SK-N-MC (cell line): ENCODE measurements at regions not wholly inside any gene's neighbourhood (a gene's known extent, or its start where the extent isn't known, plus 50 kb on each side); places are given as distances from the start of the nearest gene placed in this dataset.

ENCODE experiments used
- DNase-seq: peaks from one replicate; pipeline ENCODE4 v3.0.0-alpha.2; 2011; ENCODE audit warnings: low read depth, low spot score
- H3K27ac ChIP-seq: fragments of 200-600 bp; sonication (generic); 2 replicates; pipeline ENCODE4 v1.5.1; 2016; ENCODE audit warnings: mixed run types
- H3K36me3 ChIP-seq: fragments of 200-600 bp; sonication (generic); 2 replicates; pipeline ENCODE4 v1.6.1; 2017; ENCODE audit warnings: antibody characterized with exemption, low read length, mixed read lengths; ENCODE audit not compliant: insufficient read depth
- H3K4me3 ChIP-seq: fragments of 200-600 bp; sonication (generic); 2 replicates; pipeline ENCODE4 v1.5.1; 2016
- H3K9ac ChIP-seq: fragments of 200-600 bp; sonication (generic); 2 replicates; pipeline ENCODE4 v1.8.0; 2017; ENCODE audit warnings: mixed run types, mixed read lengths; ENCODE audit not compliant: insufficient read length
- H3K9me3 ChIP-seq: fragments of 200-600 bp; sonication (generic); 2 replicates; pipeline ENCODE4 v1.6.1; 2017; ENCODE audit warnings: low read depth, mild to moderate bottlenecking, antibody characterized with exemption, low read length, moderate library complexity, mixed read lengths
- EZH2 ChIP-seq: fragments of 200-600 bp; sonication (generic); IDR thresholded peaks from one replicate; pipeline ENCODE4 v1.6.1; 2017; ENCODE audit warnings: antibody characterized with exemption
- FOXP2 ChIP-seq: optimal IDR thresholded peaks from 2 replicates; pipeline ENCODE3; 2011; ENCODE audit warnings: mild to moderate bottlenecking, moderate library complexity; ENCODE audit not compliant: insufficient read depth; ENCODE audit errors: extremely low read length, control extremely low read depth
- POLR2AphosphoS5 ChIP-seq: IDR thresholded peaks from 2 replicates; pipeline ENCODE4 v1.6.1; 2012; ENCODE audit warnings: mild to moderate bottlenecking, low read depth, low read length, borderline replicate concordance

DNA sequence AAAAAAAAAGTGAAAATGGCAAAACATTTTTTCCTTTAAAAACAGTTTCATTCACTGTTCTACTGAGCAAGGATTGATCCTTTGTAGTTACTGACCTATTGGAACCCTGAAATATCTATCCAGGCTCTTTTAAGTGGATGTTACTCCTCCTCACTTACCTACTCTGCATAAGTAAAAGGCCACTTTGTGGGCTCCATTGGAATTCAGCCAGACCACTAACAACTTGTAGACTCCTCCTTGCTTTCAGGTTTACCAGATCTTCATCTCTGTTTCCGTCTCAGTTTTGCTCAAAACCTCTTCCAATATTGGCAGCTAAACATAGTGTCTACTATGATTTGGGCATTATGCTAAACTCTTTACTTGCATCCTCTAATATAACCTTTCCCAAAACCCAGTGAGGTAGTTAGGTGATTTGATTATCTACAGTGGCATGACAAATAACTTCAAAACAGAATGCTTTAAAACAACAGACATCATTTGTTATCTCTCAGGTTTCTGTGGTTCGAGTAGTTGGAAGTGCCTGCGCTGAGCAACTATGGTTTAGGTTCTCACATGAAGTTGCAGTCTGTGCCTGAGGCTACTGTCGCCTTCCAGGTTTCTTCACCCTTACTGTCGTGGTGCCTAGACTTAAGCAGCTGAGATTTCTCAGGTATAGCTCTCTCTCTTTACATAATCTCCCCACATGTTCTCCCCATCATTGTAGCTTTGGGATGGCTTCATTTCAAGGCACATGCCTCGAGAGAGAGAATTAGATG lies 698.2 kb downstream of the REEP3 start:
- Histone ChIP-seq H3K9me3 (no peaks in the 10 kb centered on the region), H3K27ac (no peak overlapping the region), H3K9ac (no peak overlapping the region), H3K4me3 (no peak overlapping the region), H3K36me3 (no peaks in the 10 kb centered on the region)
- DNase-seq = no peak
- no peak for TF ChIP-seq EZH2
- no peak for TF ChIP-seq FOXP2
- TF ChIP-seq POLR2AphosphoS5 = no peak

DNA sequence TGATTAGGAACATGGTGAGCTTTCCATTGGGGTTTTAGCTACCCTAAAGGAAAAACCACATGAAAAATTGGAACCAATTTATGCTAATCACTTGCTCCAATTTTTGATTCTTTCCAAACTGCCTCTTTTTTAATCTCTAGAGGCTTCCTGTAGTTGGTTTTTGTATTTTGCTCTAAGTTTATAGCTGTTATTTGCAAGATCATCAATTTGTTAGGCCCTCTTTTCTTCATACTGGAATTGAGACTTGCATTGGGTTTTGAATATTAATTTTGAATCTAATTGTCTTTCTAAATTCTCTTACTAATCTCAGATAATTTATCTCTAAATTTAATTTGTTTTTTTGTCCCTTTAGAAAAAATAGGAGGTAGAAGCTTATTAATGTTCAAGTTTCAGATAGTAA lies 713.3 kb downstream of the REEP3 start:
- Histone ChIP-seq H3K9me3 (no peaks in the 10 kb centered on the region), H3K9ac (no peak overlapping the region), H3K36me3 (no peaks in the 10 kb centered on the region), H3K4me3 (no peak overlapping the region), H3K27ac (no peak overlapping the region)
- no peak for TF ChIP-seq FOXP2
- TF ChIP-seq EZH2 = no peak
- no peak for TF ChIP-seq POLR2AphosphoS5
- DNase-seq = no peak

DNA sequence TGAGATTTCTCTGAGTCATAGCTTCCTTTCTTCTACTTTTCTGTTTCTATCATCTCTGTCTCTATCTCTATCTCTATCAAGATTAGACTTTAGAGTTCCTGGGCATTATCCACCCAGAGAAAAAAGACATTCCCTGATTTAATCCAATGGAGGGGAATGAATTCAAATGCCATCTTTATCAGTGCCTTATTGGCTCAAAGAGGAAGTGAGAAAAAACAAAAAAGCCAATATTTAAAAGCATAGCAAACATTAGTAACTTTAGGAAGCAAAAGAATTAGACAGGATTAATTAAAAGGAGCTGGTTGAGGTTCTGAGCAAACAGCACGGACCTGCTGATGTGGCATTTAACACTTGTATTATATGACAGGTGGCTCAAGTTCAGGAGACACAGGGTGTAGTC lies 736.5 kb downstream of the REEP3 start:
- TF ChIP-seq EZH2 = no peak
- TF ChIP-seq POLR2AphosphoS5 = no peak
- TF ChIP-seq FOXP2 = no peak

DNA sequence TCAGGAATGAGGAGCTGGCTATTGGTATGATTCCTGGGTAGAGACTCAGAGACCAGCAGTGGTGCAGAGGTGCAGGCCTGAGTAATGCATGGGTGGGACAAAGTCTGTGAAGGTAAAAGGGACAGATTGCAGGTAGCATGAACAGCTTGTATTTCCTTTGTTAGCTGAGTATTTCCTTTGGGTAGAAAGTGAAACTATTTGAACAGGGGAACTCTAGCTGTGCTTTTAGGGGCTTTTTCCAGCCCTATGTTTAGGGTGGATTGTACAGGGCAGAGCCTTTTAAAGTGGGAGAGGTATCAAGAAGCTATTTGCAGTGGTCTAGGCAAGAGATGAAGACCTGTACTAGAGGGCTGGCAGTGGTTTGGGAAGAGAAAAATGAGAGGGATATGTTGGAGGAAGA lies 739.9 kb downstream of the REEP3 start:
- H3K9me3 ChIP-seq = no peaks in the 10 kb centered on the region
- H3K9ac ChIP-seq = no peak overlapping the region
- no peak overlapping the region for H3K27ac ChIP-seq
- no peak overlapping the region for H3K4me3 ChIP-seq
- no peak for DNase-seq
- no peaks in the 10 kb centered on the region for H3K36me3 ChIP-seq
- TF ChIP-seq POLR2AphosphoS5 (no peak), EZH2 (no peak), FOXP2 (no peak)

More for the DNA sequence above, 736.5 kb downstream of the REEP3 start:
- no peak for DNase-seq
- Histone ChIP-seq H3K9ac (no peak overlapping the region), H3K27ac (no peak overlapping the region), H3K9me3 (no peaks in the 10 kb centered on the region), H3K4me3 (no peak overlapping the region), H3K36me3 (no peaks in the 10 kb centered on the region)

DNA sequence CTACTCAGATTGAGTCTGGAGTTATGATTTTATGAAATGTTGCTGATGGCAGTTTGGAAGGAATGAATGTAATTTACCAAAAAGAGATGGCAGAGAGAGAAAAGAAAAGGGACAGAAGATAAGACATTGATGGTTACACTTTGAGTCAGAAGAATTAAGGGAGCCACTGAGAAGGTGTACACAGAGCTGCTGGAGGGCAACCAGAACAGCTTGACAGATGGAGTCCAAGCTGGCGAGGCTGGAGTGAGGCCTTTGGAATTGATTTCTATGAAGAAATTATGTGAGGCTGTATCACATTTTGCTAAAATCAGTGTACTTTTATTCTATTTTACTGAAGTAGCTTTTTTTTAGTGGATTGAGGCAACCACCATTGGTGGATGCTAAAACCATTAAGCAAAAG lies 740.5 kb downstream of the REEP3 start:
- Histone ChIP-seq H3K9ac (no peak overlapping the region), H3K36me3 (no peaks in the 10 kb centered on the region), H3K9me3 (no peaks in the 10 kb centered on the region), H3K27ac (no peak overlapping the region), H3K4me3 (no peak overlapping the region)
- no peak for DNase-seq
- TF ChIP-seq FOXP2 (no peak), POLR2AphosphoS5 (no peak), EZH2 (no peak)

DNA sequence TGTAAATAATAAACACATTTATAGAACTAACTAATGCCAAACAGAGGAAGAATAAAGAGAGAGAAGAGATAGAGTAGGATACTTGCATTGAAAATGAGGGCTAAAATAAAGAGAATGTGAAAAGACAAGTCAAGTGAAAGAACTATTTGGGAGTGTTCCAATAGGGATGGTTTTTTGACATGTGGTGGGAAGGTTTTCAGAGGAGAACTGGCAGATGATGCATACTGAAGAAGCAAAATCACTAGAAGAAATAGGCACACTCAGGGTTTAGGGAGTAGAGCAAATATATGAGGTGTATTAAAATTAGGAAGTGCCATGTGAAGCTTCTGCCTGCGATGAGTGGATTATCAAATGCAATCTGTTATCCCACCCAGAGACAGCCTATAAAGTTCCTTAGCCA lies 744.8 kb downstream of the REEP3 start:
- Histone ChIP-seq H3K4me3 (no peak overlapping the region), H3K36me3 (no peaks in the 10 kb centered on the region), H3K9ac (no peak overlapping the region), H3K9me3 (no peaks in the 10 kb centered on the region), H3K27ac (no peak overlapping the region)
- DNase-seq = no peak
- TF ChIP-seq EZH2 = no peak
- TF ChIP-seq FOXP2 = no peak
- no peak for TF ChIP-seq POLR2AphosphoS5

DNA sequence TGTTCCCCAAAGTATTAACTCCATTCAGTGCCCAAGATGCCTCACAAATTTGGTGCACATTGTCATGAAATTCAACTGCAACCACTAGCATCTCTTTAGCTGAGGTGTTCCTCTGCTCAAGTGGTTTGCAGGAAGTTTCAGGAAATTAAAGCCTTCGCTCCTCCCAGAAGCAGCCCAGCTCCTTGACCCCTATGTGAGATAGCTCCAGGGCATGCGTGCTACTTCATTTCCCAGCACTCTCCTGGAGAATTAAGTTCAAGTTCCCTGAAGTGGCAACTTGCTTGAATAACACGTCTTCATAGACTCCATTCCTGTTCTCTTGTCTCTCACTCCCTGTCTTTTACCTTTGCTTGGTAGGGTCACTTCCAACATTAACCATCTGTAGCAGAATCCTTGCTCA lies 750.3 kb downstream of the REEP3 start:
- H3K9ac ChIP-seq = no peak overlapping the region
- DNase-seq = no peak
- TF ChIP-seq EZH2 (no peak), FOXP2 (no peak), POLR2AphosphoS5 (no peak)

DNA sequence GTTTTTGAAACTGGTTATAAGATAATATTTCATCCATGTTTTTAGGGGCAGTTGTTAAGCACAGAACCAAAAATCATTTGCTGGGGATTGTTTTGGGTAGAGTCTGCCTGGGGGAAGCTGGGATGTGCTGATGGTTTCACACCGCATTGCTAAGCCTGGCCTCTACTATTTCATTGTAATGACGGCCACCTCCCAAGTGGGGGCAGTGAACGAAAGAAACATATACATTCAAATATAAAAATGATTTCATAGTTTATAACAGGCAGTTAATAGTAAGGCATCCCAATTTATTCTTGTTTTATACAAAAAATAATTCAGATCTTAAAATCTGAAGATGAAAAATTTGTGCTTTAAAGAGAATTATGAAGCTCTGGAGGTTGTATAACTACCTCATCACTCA lies 750.8 kb downstream of the REEP3 start:
- Histone ChIP-seq H3K9ac (no peak overlapping the region), H3K36me3 (no peaks in the 10 kb centered on the region), H3K9me3 (no peaks in the 10 kb centered on the region), H3K4me3 (no peak overlapping the region), H3K27ac (no peak overlapping the region)
- DNase-seq = no peak
- no peak for TF ChIP-seq POLR2AphosphoS5
- TF ChIP-seq EZH2 = no peak
- TF ChIP-seq FOXP2 = no peak

More for the DNA sequence above, 750.3 kb downstream of the REEP3 start:
- no peak overlapping the region for H3K27ac ChIP-seq
- no peaks in the 10 kb centered on the region for H3K36me3 ChIP-seq
- no peaks in the 10 kb centered on the region for H3K9me3 ChIP-seq
- no peak overlapping the region for H3K4me3 ChIP-seq

DNA sequence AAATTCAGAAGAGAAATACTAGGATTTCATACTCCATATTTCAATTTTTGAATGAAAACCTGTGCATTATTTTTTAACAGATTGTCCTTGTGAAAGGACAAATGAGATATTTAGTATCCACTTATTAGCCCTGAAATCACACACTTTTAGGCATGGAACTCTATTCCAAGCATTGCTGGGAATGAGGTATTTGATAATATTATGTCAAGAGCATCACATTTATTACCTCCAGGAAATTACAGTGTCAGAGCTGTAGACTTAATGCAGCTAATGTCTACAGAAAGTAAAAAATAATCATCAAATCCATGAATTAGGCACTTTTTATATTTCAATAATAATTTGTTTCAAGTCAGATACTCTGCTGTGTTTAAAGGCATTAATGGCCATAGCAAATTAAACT lies 753.8 kb downstream of the REEP3 start:
- Histone ChIP-seq H3K36me3 (no peaks in the 10 kb centered on the region), H3K9me3 (no peaks in the 10 kb centered on the region), H3K27ac (no peak overlapping the region), H3K9ac (no peak overlapping the region), H3K4me3 (no peak overlapping the region)
- TF ChIP-seq POLR2AphosphoS5 (no peak), EZH2 (no peak), FOXP2 (no peak)
- DNase-seq = no peak
